ENCODE measurements at regions not wholly inside any gene's neighbourhood (a gene's known extent, or its start where the extent isn't known, plus 50 kb on each side); places are given as distances from the start of the nearest gene placed in this dataset.

- H3K4me1 Mint-ChIP-seq = no peaks in the 10 kb centered on the region
- H3K27ac Mint-ChIP-seq = no peak overlapping the region
- H3K9me3 Mint-ChIP-seq = no peaks in the 10 kb centered on the region
These were observed 97.2 kb upstream of the IGSF21 start for GRCh38 chr1:18010408-18010807.

GRCh38 chr1:18010945-18011344, 96.7 kb upstream of the IGSF21 start:
- ATAC-seq (ENCODE audit: low read depth) (no peak), DNase-seq (ENCODE audit: low spot score in 2 of 2) (no peak)
- Mint-ChIP-seq H3K36me3 (no peaks in the 10 kb centered on the region), H3K4me1 (no peaks in the 10 kb centered on the region), H3K4me3 (no peak overlapping the region), H3K9me3 (no peaks in the 10 kb centered on the region), H3K27me3 (peaks cover 23% of the 10 kb centered on the region), H3K27ac (no peak overlapping the region)

More at GRCh38 chr1:18010408-18010807, 97.2 kb upstream of the IGSF21 start:
- Mint-ChIP-seq H3K27me3 (peaks cover 25% of the 10 kb centered on the region), H3K4me3 (no peak overlapping the region), H3K36me3 (no peaks in the 10 kb centered on the region)
- ATAC-seq (ENCODE audit: low read depth) (no peak), DNase-seq (ENCODE audit: low spot score in 2 of 2) (no peak)

- Mint-ChIP-seq H3K36me3 (no peaks in the 10 kb centered on the region), H3K4me3 (no peak overlapping the region), H3K27ac (no peak overlapping the region), H3K9me3 (no peaks in the 10 kb centered on the region), H3K4me1 (no peaks in the 10 kb centered on the region), H3K27me3 (peaks cover 23% of the 10 kb centered on the region)
- no peak for DNase-seq (ENCODE audit: low spot score in 2 of 2)
- no peak for ATAC-seq (ENCODE audit: low read depth)
These were observed 95.9 kb upstream of the IGSF21 start for GRCh38 chr1:18011703-18012102.

- H3K27ac Mint-ChIP-seq = no peak overlapping the region
- no peaks in the 10 kb centered on the region for H3K4me1 Mint-ChIP-seq
- H3K36me3 Mint-ChIP-seq = no peaks in the 10 kb centered on the region
- H3K27me3 Mint-ChIP-seq = peaks cover 19% of the 10 kb centered on the region
- H3K9me3 Mint-ChIP-seq = no peaks in the 10 kb centered on the region
- ATAC-seq (ENCODE audit: low read depth) (no peak), DNase-seq (ENCODE audit: low spot score in 2 of 2) (no peak)
- H3K4me3 Mint-ChIP-seq = no peak overlapping the region
These were observed 94.9 kb upstream of the IGSF21 start for GRCh38 chr1:18012686-18013085.

- DNase-seq (ENCODE audit: low spot score in 2 of 2) = no peak
- no peak overlapping the region for H3K27ac Mint-ChIP-seq
- H3K4me3 Mint-ChIP-seq = no peak overlapping the region
- peaks cover 18% of the 10 kb centered on the region for H3K27me3 Mint-ChIP-seq
- ATAC-seq (ENCODE audit: low read depth) = no peak
- H3K36me3 Mint-ChIP-seq = no peaks in the 10 kb centered on the region
- H3K4me1 Mint-ChIP-seq = no peaks in the 10 kb centered on the region
- no peaks in the 10 kb centered on the region for H3K9me3 Mint-ChIP-seq
These were observed 94.4 kb upstream of the IGSF21 start for GRCh38 chr1:18013216-18013615.

GRCh38 chr1:18015719-18016118, 91.9 kb upstream of the IGSF21 start:
- H3K4me3 Mint-ChIP-seq = no peak overlapping the region
- H3K27ac Mint-ChIP-seq = no peak overlapping the region
- H3K4me1 Mint-ChIP-seq = peaks cover 4% of the 10 kb centered on the region
- ATAC-seq (ENCODE audit: low read depth) (no peak), DNase-seq (ENCODE audit: low spot score in 2 of 2) (no peak)
- no peaks in the 10 kb centered on the region for H3K36me3 Mint-ChIP-seq
- peaks cover 21% of the 10 kb centered on the region for H3K27me3 Mint-ChIP-seq
- no peaks in the 10 kb centered on the region for H3K9me3 Mint-ChIP-seq

- H3K36me3 Mint-ChIP-seq = no peaks in the 10 kb centered on the region
- DNase-seq (ENCODE audit: low spot score in 2 of 2) = no peak
- H3K4me3 Mint-ChIP-seq = no peak overlapping the region
- peaks cover 4% of the 10 kb centered on the region for H3K4me1 Mint-ChIP-seq
- H3K9me3 Mint-ChIP-seq = no peaks in the 10 kb centered on the region
- no peak for ATAC-seq (ENCODE audit: low read depth)
- no peak overlapping the region for H3K27ac Mint-ChIP-seq
- peaks cover 29% of the 10 kb centered on the region for H3K27me3 Mint-ChIP-seq
These were observed 89.2 kb upstream of the IGSF21 start for GRCh38 chr1:18018366-18018765.

GRCh38 chr1:18020021-18020817, 87.4 kb upstream of the IGSF21 start:
- peak; percentile 74 for ATAC-seq (ENCODE audit: low read depth)
- H3K4me3 Mint-ChIP-seq = peak overlapping the region; percentile 18

GRCh38 chr1:18021242-18021641, 86.4 kb upstream of the IGSF21 start:
- ATAC-seq (ENCODE audit: low read depth) = no peak
- Mint-ChIP-seq H3K36me3 (no peaks in the 10 kb centered on the region), H3K27me3 (peaks cover 21% of the 10 kb centered on the region), H3K4me1 (peaks cover 4% of the 10 kb centered on the region), H3K27ac (no peak overlapping the region), H3K4me3 (no peak overlapping the region), H3K9me3 (no peaks in the 10 kb centered on the region)
- no peak for DNase-seq (ENCODE audit: low spot score in 2 of 2)

More at GRCh38 chr1:18020021-18020817, 87.4 kb upstream of the IGSF21 start:
- Mint-ChIP-seq H3K9me3 (no peaks in the 10 kb centered on the region), H3K27me3 (peaks cover 21% of the 10 kb centered on the region), H3K4me1 (peaks cover 4% of the 10 kb centered on the region), H3K36me3 (no peaks in the 10 kb centered on the region), H3K27ac (no peak overlapping the region)
- DNase-seq (ENCODE audit: low spot score in 2 of 2) = no peak

- ATAC-seq (ENCODE audit: low read depth) = no peak
- no peak for DNase-seq (ENCODE audit: low spot score in 2 of 2)
- Mint-ChIP-seq H3K27ac (no peak overlapping the region), H3K4me3 (no peak overlapping the region), H3K4me1 (peaks cover 9% of the 10 kb centered on the region), H3K9me3 (no peaks in the 10 kb centered on the region), H3K36me3 (no peaks in the 10 kb centered on the region), H3K27me3 (peaks cover 26% of the 10 kb centered on the region)
These were observed 75.3 kb upstream of the IGSF21 start for GRCh38 chr1:18032172-18032859.

- Mint-ChIP-seq H3K36me3 (no peaks in the 10 kb centered on the region), H3K4me1 (peaks cover 25% of the 10 kb centered on the region), H3K9me3 (peaks cover 4% of the 10 kb centered on the region), H3K27ac (no peak overlapping the region), H3K27me3 (peaks cover 17% of the 10 kb centered on the region), H3K4me3 (no peak overlapping the region)
- ATAC-seq (ENCODE audit: low read depth) (peak; percentile 48), DNase-seq (ENCODE audit: low spot score in 2 of 2) (no peak)
These were observed 72.5 kb upstream of the IGSF21 start for GRCh38 chr1:18035145-18035544.

- peak; percentile 33 for ATAC-seq (ENCODE audit: low read depth)
- Mint-ChIP-seq H3K4me1 (peaks cover 33% of the 10 kb centered on the region), H3K9me3 (peaks cover 4% of the 10 kb centered on the region)
These were observed 69.9 kb upstream of the IGSF21 start for GRCh38 chr1:18037651-18038050.

GRCh38 chr1:18038051-18038450, 69.5 kb upstream of the IGSF21 start:
- Mint-ChIP-seq H3K27me3 (peaks cover 8% of the 10 kb centered on the region), H3K4me1 (peaks cover 33% of the 10 kb centered on the region), H3K9me3 (peaks cover 4% of the 10 kb centered on the region), H3K4me3 (peak overlapping the region; percentile 12), H3K36me3 (no peaks in the 10 kb centered on the region), H3K27ac (no peak overlapping the region)
- ATAC-seq (ENCODE audit: low read depth) (no peak), DNase-seq (ENCODE audit: low spot score in 2 of 2) (no peak)

More at GRCh38 chr1:18037651-18038050, 69.9 kb upstream of the IGSF21 start:
- Mint-ChIP-seq H3K27me3 (peaks cover 12% of the 10 kb centered on the region), H3K4me3 (no peak overlapping the region), H3K27ac (no peak overlapping the region), H3K36me3 (no peaks in the 10 kb centered on the region)
- DNase-seq (ENCODE audit: low spot score in 2 of 2) = no peak

- ATAC-seq (ENCODE audit: low read depth) = no peak
- DNase-seq (ENCODE audit: low spot score in 2 of 2) = no peak
- H3K9me3 Mint-ChIP-seq = peaks cover 4% of the 10 kb centered on the region
- no peak overlapping the region for H3K4me3 Mint-ChIP-seq
- peaks cover 14% of the 10 kb centered on the region for H3K27me3 Mint-ChIP-seq
- H3K36me3 Mint-ChIP-seq = no peaks in the 10 kb centered on the region
- no peak overlapping the region for H3K27ac Mint-ChIP-seq
- H3K4me1 Mint-ChIP-seq = peaks cover 33% of the 10 kb centered on the region
These were observed 68.5 kb upstream of the IGSF21 start for GRCh38 chr1:18039102-18039501.
